ENCODE measurements at regions not wholly inside any gene's neighbourhood (a gene's known extent, or its start where the extent isn't known, plus 50 kb on each side); places are given as distances from the start of the nearest gene placed in this dataset.

- no peak for DNase-seq (ENCODE audit: low read depth)
These were observed 627.4 kb upstream of the PFKP start for GRCh38 chr10:2439983-2440382.

GRCh38 chr10:2439000-2439399 lies 628.3 kb upstream of the PFKP start:
- DNase-seq (ENCODE audit: low read depth), result no peak

- no peak for DNase-seq (ENCODE audit: low read depth)
These were observed 629.0 kb upstream of the PFKP start for GRCh38 chr10:2438248-2438939.

GRCh38 chr10:2436933-2437332 lies 630.4 kb upstream of the PFKP start:
- DNase-seq (ENCODE audit: low read depth), result no peak

- DNase-seq (ENCODE audit: low read depth), result no peak
These were observed 635.4 kb upstream of the PFKP start for GRCh38 chr10:2431961-2432360.

- no peak for DNase-seq (ENCODE audit: low read depth)
These were observed 639.9 kb upstream of the PFKP start for GRCh38 chr10:2427412-2427811.

GRCh38 chr10:2425320-2425719 lies 642.0 kb upstream of the PFKP start:
- no peak for DNase-seq (ENCODE audit: low read depth)

- no peak for DNase-seq (ENCODE audit: low read depth)
These were observed 652.8 kb upstream of the PFKP start for GRCh38 chr10:2414562-2414961.

GRCh38 chr10:2414039-2414438 lies 653.3 kb upstream of the PFKP start:
- DNase-seq (ENCODE audit: low read depth), result no peak

GRCh38 chr10:2410049-2410448 lies 657.3 kb upstream of the PFKP start:
- no peak for DNase-seq (ENCODE audit: low read depth)

- DNase-seq (ENCODE audit: low read depth), result no peak
These were observed 664.1 kb upstream of the ADARB2 start for GRCh38 chr10:2401459-2401858.

- DNase-seq (ENCODE audit: low read depth), result no peak
These were observed 662.2 kb upstream of the ADARB2 start for GRCh38 chr10:2399482-2399881.

GRCh38 chr10:2392145-2392812 lies 655.0 kb upstream of the ADARB2 start:
- no peak for DNase-seq (ENCODE audit: low read depth)

GRCh38 chr10:2387672-2388071 lies 650.3 kb upstream of the ADARB2 start:
- no peak for DNase-seq (ENCODE audit: low read depth)

- no peak for DNase-seq (ENCODE audit: low read depth)
These were observed 649.9 kb upstream of the ADARB2 start for GRCh38 chr10:2387261-2387660.

GRCh38 chr10:2380218-2380617 lies 642.9 kb upstream of the ADARB2 start:
- DNase-seq (ENCODE audit: low read depth), result no peak

GRCh38 chr10:2367083-2367482 lies 629.8 kb upstream of the ADARB2 start:
- DNase-seq (ENCODE audit: low read depth), result no peak

GRCh38 chr10:2366264-2366931 lies 629.1 kb upstream of the ADARB2 start:
- DNase-seq (ENCODE audit: low read depth), result no peak

- DNase-seq (ENCODE audit: low read depth), result no peak
These were observed 625.0 kb upstream of the ADARB2 start for GRCh38 chr10:2362331-2362730.

GRCh38 chr10:2358586-2358985 lies 621.3 kb upstream of the ADARB2 start:
- DNase-seq (ENCODE audit: low read depth), result no peak

- no peak for DNase-seq (ENCODE audit: low read depth)
These were observed 619.3 kb upstream of the ADARB2 start for GRCh38 chr10:2356670-2357069.

- DNase-seq (ENCODE audit: low read depth), result no peak
These were observed 614.2 kb upstream of the ADARB2 start for GRCh38 chr10:2351566-2351965.

- no peak for DNase-seq (ENCODE audit: low read depth)
These were observed 604.9 kb upstream of the ADARB2 start for GRCh38 chr10:2342206-2342605.

Data from stimulated activated CD8-positive, alpha-beta memory T cell treated with anti-CD3 and anti-CD28 coated beads, Interleukin-15, amount 100 ng/mL, for 24 hours (primary cell).